IPS DF 6.9 (cell line): ENCODE measurements at regions not wholly inside any gene's neighbourhood (a gene's known extent, or its start where the extent isn't known, plus 50 kb on each side); places are given as distances from the start of the nearest gene placed in this dataset.

Experiments
- DNase-seq: peaks from one replicate; pipeline ENCODE4 v3.0.0-alpha.2; 2013; ENCODE audit warnings: low read depth, low spot score
- H3K27ac ChIP-seq: one replicate; pipeline ENCODE4 v1.5.1; 2013; ENCODE audit warnings: low read length, control low read depth
- H3K27me3 ChIP-seq: 2 replicates; pipeline ENCODE4 v1.6.1; 2013; ENCODE audit warnings: mild to moderate bottlenecking, low read length; ENCODE audit not compliant: control insufficient read depth, insufficient read depth
- H3K36me3 ChIP-seq: 2 replicates; pipeline ENCODE4 v1.6.1; 2013; ENCODE audit warnings: low read length; ENCODE audit not compliant: control insufficient read depth, insufficient read depth
- H3K4me1 ChIP-seq: 2 replicates; pipeline ENCODE4 v1.6.1; 2013; ENCODE audit warnings: low read length; ENCODE audit not compliant: control insufficient read depth, insufficient read depth
- H3K4me3 ChIP-seq: 2 replicates; pipeline ENCODE4 v1.5.1; 2013; ENCODE audit warnings: mild to moderate bottlenecking, low read length
- H3K9me3 ChIP-seq: 2 replicates; pipeline ENCODE4 v1.6.1; 2013; ENCODE audit warnings: low read length, inconsistent platforms; ENCODE audit not compliant: control insufficient read depth, insufficient read depth
- WGBS: extraction: QIAGEN DNeasy Blood & Tissue Kit; methylation state at CpG from one replicate; pipeline ENCODE4 v1.1.7; 2013; ENCODE audit warnings: mixed read lengths, missing lambda C conversion rate; ENCODE audit not compliant: insufficient read length, insufficient coverage; 5-methylcytosine and 5-hydroxymethylcytosine counted together

DNA sequence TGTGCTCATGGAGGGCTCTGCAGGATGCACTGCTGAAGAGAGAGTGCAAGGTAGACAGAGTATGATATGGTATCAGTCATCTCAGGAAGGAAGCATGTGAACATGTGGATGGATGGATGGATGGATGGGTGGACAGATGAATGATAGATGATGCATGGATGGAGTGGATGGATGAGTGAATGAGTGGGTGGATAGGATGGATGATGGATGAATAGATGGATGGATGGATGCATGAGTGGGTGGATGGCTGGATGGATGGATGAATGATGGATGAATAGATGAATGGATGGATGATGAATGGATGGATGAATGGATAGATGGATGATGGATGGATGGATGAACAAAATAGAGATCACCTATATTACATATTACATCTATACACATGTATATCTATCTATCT is 341.3 kb downstream of the DRD1 start:
- Histone ChIP-seq H3K36me3 (no peaks in the 10 kb centered on the region), H3K4me3 (no peak overlapping the region), H3K27me3 (no peaks in the 10 kb centered on the region), H3K9me3 (no peaks in the 10 kb centered on the region), H3K27ac (no peak overlapping the region), H3K4me1 (no peaks in the 10 kb centered on the region)
- no peak for DNase-seq

DNA sequence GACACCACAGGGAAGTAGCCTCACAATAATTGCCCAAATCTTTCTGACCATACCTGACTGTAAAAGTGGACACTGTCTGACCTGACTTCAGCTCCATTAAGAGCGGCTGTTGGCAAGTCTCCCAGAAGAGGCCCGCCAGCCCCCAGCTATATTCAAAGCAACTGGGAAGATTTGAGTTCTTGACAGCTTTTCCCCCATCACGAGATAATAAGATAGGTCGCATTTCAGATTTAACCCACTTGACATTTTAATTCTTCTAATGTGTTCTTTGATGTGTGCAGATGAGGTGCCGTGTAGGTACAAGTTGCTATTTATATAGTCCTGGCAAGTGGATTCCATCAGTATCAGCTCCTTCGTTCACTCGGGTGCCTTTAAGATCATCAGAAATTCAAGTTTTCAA is 345.7 kb downstream of the DRD1 start:
- H3K27me3 ChIP-seq: no peaks in the 10 kb centered on the region
- no peak overlapping the region for H3K27ac ChIP-seq
- no peak overlapping the region for H3K4me3 ChIP-seq
- no peaks in the 10 kb centered on the region for H3K36me3 ChIP-seq
- no peaks in the 10 kb centered on the region for H3K9me3 ChIP-seq
- no CpG with 5 or more reads among the region's 7 CpGs for WGBS
- no peak for DNase-seq
- no peaks in the 10 kb centered on the region; the same call in 1 of the 2 replicates for H3K4me1 ChIP-seq

DNA sequence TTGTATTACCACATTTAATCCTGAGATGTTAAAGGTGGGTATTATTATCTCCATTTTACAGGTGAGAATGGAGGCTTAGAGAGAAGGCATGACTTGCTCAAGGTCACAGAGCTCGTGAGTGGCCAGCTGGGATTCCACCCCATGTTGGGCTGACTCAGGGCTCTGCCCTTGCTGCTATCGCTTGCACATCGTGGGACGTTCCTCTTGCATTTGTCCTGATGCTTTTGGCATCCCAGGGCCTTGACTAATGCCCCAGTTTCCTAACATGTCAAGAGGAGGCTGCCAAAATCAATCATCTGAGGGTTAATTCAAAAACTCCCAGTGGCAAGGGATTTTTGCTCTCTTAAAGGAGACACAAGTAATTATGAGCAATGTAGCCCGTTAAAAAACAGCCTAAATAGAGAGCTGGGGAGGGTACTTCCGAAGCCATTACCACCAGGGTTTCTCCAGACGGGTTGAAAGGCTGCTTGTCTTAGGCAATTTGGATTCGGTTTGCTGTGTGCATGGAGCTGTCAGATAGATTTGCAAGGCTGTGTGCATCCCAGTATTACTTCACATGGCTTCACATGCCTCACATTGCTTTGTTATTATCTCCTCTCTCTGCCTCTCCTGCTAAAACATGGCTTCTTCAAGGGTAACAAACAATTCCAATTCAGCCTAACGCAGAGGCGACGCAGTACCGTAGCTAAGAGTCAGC is 347.4 kb downstream of the DRD1 start:
- Histone ChIP-seq H3K9me3 (no peaks in the 10 kb centered on the region), H3K27ac (no peak overlapping the region), H3K4me1 (peaks cover 5% of the 10 kb centered on the region), H3K36me3 (no peaks in the 10 kb centered on the region), H3K4me3 (no peak overlapping the region), H3K27me3 (no peaks in the 10 kb centered on the region)
- WGBS: no CpG with 5 or more reads among the region's 12 CpGs
- no peak for DNase-seq

DNA sequence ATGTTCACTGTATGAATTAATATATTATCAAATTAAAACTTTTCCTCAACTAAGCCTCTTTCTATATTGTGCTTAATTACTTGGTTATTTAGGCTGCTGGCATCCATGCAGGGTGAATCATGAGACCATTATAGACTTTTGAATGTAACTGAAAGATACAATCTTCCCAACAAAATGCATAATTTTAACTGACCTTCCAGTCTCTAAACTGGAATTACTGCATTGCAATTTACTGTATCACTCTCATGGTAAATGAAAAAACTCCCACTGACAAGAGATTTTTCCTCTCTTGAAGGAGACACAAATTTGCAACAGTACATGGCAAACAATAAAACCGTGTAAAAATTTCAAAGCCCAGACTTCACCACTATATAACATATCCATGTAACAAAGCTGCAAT is 349.5 kb downstream of the DRD1 start:
- no peak overlapping the region for H3K4me3 ChIP-seq
- no peaks in the 10 kb centered on the region for H3K36me3 ChIP-seq
- peaks cover 5% of the 10 kb centered on the region for H3K4me1 ChIP-seq
- DNase-seq: no peak
- no peak overlapping the region for H3K27ac ChIP-seq
- H3K27me3 ChIP-seq: no peaks in the 10 kb centered on the region
- no CpG with 5 or more reads among the region's 1 CpG for WGBS
- no peaks in the 10 kb centered on the region for H3K9me3 ChIP-seq

GRCh38 chr5:175092691-175093090 is 351.3 kb downstream of the DRD1 start:
- no peaks in the 10 kb centered on the region for H3K27me3 ChIP-seq
- no CpG with 5 or more reads among the region's 3 CpGs for WGBS
- no peaks in the 10 kb centered on the region for H3K9me3 ChIP-seq
- no peak overlapping the region for H3K4me3 ChIP-seq
- no peaks in the 10 kb centered on the region for H3K36me3 ChIP-seq
- H3K4me1 ChIP-seq: peaks cover 5% of the 10 kb centered on the region
- no peak overlapping the region for H3K27ac ChIP-seq
- DNase-seq: no peak

DNA sequence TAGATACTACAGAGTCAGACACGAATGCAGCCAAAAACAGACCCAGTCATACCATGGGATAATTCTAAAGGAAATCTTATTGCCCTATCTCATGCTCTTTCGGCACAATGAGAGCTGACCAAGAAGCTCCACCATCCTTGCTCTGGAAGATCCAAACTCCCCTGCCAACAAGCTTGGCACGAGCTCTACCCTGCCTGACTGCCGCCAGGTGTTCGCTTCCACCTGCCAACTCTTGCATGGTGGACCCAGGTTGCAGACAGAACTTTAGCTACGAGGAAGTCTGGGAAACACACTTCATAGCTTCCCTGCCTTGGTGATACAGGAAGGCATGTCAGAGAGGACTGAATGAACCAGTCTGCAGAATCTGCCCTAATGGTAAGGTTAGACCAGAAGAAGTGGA is 355.0 kb downstream of the DRD1 start:
- Histone ChIP-seq H3K9me3 (no peaks in the 10 kb centered on the region), H3K36me3 (no peaks in the 10 kb centered on the region), H3K4me1 (peaks cover 5% of the 10 kb centered on the region), H3K4me3 (no peak overlapping the region), H3K27ac (no peak overlapping the region), H3K27me3 (no peaks in the 10 kb centered on the region)
- WGBS: no CpG with 5 or more reads among the region's 6 CpGs
- no peak for DNase-seq

DNA sequence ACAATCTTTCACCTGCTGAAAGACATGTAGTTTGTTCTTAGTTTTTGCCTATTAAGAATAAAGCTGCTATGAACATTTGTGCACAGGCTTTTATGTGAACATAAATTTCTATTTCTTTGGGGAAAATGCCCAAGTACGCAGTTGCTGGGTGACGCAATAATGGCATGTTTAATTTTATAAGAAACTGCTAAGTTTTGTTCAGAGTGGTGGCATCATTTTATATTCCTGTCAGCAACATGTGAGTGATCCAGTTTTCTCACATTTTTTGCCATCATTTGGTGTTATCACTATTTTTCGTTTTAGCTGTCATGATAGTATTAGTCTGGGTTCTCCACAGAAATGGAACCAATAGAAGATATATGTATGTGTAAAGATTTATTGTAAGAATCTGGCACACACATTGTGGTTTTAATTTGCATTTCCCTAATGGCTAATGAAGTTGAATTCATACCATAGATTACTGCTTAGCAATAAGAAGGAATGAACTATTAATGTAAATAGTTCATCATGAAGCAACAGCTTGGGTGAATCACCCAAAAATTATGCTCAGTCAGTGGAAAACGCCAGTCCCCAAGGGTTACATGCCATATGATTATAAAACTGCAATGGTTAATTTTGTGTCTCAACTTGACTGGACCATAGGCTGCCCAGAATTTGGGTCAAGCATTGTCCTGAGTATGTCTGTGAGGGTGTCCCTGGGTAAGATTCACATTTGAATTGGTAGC is 358.6 kb downstream of the MSX2 start:
- Histone ChIP-seq H3K4me3 (no peak overlapping the region), H3K9me3 (no peaks in the 10 kb centered on the region)
- no CpG with 5 or more reads among the region's 4 CpGs for WGBS

GRCh38 chr5:175082346-175082745 is 358.0 kb downstream of the MSX2 start:
- DNase-seq: no peak
- Histone ChIP-seq H3K27me3 (no peaks in the 10 kb centered on the region), H3K4me3 (no peak overlapping the region), H3K4me1 (no peaks in the 10 kb centered on the region), H3K36me3 (no peaks in the 10 kb centered on the region), H3K27ac (no peak overlapping the region), H3K9me3 (no peaks in the 10 kb centered on the region)
- no CpG with 5 or more reads among the region's 1 CpG for WGBS

More for the DNA sequence above, 358.6 kb downstream of the MSX2 start:
- no peaks in the 10 kb centered on the region for H3K36me3 ChIP-seq
- H3K4me1 ChIP-seq: no peaks in the 10 kb centered on the region
- H3K27me3 ChIP-seq: no peaks in the 10 kb centered on the region
- H3K27ac ChIP-seq: no peak overlapping the region
- no peak for DNase-seq

GRCh38 chr5:175079707-175080106 is 355.3 kb downstream of the MSX2 start:
- no peaks in the 10 kb centered on the region; the same call in 1 of the 2 replicates for H3K9me3 ChIP-seq
- no CpG with 5 or more reads among the region's 2 CpGs for WGBS
- H3K27me3 ChIP-seq: no peaks in the 10 kb centered on the region
- no peak overlapping the region for H3K4me3 ChIP-seq
- no peak overlapping the region for H3K27ac ChIP-seq
- DNase-seq: no peak
- no peaks in the 10 kb centered on the region for H3K4me1 ChIP-seq
- no peaks in the 10 kb centered on the region for H3K36me3 ChIP-seq

DNA sequence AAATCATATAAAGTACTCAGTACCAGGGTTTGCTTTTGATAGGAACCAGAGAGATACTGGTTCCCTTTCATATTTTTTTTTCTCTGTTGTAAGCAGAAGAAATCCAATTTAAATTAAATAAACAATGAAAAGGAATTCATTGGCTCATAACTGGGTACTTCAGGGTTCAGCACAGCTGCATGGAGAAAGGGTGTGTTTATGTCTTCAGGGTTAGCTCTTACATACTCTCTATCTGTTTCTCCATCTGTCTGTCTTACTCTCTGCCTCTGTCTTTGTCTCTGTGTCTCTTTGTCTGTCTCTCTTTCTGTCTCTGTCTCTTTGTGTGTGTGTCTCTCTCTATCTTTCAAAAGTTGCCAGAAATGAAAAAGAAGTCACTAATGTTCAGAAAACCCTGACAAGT is 345.9 kb downstream of the MSX2 start:
- H3K9me3 ChIP-seq: no peaks in the 10 kb centered on the region
- no peak overlapping the region for H3K27ac ChIP-seq
- no peak overlapping the region for H3K4me3 ChIP-seq
- no peaks in the 10 kb centered on the region for H3K36me3 ChIP-seq
- no peak for DNase-seq
- no peaks in the 10 kb centered on the region for H3K27me3 ChIP-seq
- no peaks in the 10 kb centered on the region for H3K4me1 ChIP-seq

GRCh38 chr5:175060257-175060656 is 335.9 kb downstream of the MSX2 start:
- H3K4me3 ChIP-seq: no peak overlapping the region
- no peak for DNase-seq
- peaks cover 2% of the 10 kb centered on the region; the same call in 1 of the 2 replicates for H3K4me1 ChIP-seq
- WGBS: no CpG with 5 or more reads among the region's 2 CpGs
- no peaks in the 10 kb centered on the region; the same call in 1 of the 2 replicates for H3K9me3 ChIP-seq
- H3K36me3 ChIP-seq: no peaks in the 10 kb centered on the region
- H3K27ac ChIP-seq: no peak overlapping the region
- no peaks in the 10 kb centered on the region for H3K27me3 ChIP-seq
